Mesenteric fat pad (tissue), 1 donor: ENCODE measurements at regions not wholly inside any gene's neighbourhood (a gene's known extent, or its start where the extent isn't known, plus 50 kb on each side); places are given as distances from the start of the nearest gene placed in this dataset.

Experiments
- DNase-seq: peaks from one replicate; pipeline ENCODE4 v3.0.0-alpha.2; 2020; ENCODE audit warnings: low spot score
- donor health status: DM: yes; HTN: yes; CAD: no.

DNA sequence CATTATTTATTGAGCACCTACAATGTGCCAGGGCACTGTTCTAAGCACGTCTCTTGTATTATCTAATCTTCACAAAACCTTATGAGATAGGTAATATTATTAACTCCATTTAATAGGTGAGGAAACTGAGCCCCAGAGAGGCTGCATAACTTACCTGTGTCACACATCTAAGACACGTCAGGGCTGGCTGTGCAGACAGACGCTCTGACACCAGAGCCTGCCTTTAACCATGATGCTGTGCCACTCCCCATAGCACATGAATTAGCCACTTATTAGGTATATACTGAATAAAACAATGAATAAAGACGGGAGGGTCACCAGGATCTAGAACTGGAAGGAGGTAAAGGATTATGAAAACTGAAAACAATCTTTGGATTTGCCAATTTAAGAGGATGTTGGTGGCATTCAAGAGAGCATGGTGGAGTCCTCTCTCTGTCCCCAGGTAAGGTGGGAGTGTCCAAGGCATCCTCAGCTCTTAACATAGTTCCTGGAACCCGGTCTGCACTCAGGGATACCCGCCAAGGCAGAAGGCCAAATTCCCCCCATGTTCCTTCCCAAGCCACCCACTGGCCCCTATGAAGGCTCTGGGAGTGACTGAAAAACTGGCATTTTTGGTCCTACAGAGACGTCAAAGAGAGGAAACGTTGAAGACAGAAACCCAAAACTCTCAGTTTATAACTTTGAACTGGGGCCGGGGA is 479.7 kb downstream of the FOXO1 start:
- DNase-seq, result no peak

DNA sequence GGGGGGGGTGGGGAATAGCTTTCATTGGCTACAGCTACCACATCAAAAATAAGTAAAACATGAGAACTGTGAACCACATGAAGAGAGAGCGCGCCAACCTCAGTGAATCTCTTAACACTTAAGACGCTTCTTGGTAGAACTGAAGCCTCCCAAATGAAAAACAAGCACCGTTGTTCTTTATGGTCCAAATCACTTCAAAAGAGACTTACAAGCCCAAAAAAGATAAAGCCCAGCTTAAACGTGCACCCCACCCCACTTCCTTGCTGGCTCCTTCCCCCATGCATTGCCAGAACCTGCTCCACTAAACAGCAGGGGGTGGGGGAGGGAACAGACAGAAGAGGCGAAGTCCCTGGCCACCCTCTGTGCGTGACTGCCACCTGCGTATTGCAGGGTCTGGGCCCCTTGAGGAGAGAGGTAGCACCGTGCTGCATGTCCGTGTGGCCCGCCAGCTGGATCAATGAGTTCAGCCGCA is 479.1 kb downstream of the FOXO1 start:
- no peak for DNase-seq

- DNase-seq, result no peak
These were observed 478.4 kb downstream of the FOXO1 start for GRCh38 chr13:40187841-40188591.

DNA sequence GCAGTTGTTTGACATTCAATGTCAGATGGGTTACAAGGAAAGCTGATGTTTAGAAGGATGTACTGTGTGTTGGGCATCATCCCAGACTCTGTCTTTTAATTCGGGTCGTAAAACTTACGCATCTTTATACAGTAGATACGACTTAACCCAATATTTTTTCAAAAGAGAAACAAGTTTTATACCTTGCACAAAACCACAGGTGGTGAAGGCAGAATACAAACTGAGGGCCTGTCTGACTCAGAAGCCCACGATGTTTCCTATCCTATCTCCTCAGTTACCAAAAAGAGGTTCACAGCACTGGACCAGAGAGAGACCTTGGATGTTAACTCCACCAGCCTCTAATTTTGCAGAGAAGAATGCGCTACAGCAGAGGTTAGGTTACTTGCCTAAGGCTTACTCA is 477.0 kb downstream of the FOXO1 start:
- DNase-seq, result no peak

DNA sequence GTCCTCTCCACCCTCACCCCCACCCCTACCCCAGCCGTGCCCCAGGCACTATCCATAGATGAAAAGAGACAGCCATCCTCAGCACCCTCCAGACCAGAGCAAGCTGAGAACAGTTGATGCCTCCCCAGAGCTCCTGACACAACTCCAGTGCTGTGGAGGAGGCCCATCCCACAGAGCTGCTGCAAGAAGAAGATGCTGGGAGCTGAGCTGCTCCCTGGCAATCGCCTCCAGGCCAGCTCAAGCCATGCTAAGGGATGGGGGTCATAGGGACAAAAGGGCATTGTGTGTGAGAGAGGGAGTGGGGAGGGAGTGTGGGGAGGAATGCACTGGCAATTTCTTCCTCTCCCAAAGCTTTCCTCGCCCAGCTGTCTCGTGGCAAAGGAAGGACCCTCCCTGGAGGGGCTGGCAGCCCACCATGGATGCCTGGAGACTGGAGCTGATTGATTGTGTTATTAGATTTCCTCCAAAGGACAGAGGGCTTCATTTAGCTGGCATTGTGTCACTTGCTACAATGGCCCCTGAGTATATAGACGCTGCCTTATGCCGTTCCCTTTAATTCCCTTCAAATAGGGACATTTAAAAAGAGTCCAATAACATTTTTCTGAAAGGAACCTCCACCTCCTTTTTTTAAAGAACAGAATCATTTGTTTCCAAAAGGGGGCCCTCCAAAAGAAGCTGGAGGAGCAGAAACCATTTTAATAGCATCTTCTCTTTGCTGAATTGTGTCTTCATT is 476.4 kb downstream of the FOXO1 start:
- no peak for DNase-seq

GRCh38 chr13:40190641-40191100 is 475.8 kb downstream of the FOXO1 start:
- DNase-seq, result no peak

- DNase-seq, result no peak
These were observed 475.1 kb downstream of the FOXO1 start for GRCh38 chr13:40191186-40191980.

- DNase-seq, result no peak
These were observed 474.0 kb downstream of the FOXO1 start for GRCh38 chr13:40192452-40192851.

GRCh38 chr13:40192858-40193257 is 473.6 kb downstream of the FOXO1 start:
- no peak for DNase-seq

DNA sequence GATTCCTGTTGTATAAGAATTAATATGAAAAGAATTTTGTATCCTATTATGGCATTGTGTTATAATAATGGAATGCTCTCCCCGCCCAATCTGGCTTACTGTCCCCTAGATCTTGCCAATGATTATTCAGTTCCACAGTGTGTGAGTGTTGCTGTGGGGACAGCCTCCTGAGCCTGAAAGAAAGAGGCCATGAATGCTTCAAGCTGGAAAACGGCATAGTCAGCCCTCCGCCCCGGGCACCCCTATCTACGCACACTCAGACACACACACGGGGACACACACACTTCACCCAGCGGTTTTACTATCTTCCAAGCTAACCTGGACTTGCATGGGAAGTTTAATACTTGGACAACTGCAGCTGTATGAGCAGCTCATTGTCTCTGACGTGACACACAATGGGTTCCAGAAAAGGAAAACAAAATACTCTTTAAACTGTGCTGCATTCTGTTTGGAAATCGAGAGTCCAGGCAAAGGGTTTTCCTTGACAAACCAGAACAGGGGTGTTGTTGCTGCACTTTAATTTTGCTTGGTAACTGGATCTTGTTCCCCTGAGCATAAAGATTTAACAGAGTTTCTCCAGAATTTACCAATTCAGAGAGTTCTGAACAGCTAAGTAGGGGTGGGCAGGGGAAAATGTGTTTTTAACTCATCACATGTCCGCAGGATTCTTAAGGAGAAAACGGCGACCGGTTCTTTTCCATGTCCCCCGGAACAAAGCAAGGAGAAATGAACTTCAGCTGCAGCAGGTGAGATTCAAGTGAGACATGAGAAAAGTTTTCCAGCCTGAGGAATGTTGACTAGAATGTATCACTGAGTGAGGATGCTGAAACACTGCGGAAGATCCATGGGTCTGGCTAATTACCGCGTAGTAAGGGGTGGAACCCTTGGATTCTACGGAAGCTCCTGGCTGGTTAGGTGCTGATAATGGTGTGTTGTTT is 472.9 kb downstream of the FOXO1 start:
- DNase-seq, result no peak

DNA sequence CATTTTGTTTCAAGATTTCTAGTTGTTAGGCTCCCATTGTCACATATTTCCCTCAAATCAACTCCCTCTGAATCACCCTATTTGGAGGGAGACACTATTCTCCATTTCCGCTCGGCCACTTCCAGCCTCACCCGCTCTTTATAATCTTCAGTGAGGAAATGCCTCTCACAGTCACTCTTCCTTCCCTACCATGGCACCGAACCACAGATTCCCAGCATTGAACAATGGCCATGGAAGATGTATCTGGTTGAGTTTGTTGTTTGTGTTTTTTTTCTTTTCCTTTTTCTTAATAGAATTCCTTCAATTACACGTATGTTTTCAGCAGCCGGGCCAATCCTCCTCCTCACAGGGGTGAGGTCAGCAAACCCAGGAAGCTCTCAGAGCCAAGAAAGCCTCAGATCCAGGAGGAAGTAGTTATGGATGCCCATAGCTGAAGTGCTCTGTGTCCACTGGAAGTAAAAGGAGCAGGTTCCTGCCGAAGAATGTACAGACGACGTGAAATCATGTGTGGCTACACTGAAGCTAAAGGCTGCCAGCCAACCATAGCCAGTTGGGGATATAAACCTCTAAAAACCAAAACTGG is 472.1 kb downstream of the FOXO1 start:
- no peak for DNase-seq

GRCh38 chr13:40197049-40197448 is 469.4 kb downstream of the FOXO1 start:
- no peak for DNase-seq

DNA sequence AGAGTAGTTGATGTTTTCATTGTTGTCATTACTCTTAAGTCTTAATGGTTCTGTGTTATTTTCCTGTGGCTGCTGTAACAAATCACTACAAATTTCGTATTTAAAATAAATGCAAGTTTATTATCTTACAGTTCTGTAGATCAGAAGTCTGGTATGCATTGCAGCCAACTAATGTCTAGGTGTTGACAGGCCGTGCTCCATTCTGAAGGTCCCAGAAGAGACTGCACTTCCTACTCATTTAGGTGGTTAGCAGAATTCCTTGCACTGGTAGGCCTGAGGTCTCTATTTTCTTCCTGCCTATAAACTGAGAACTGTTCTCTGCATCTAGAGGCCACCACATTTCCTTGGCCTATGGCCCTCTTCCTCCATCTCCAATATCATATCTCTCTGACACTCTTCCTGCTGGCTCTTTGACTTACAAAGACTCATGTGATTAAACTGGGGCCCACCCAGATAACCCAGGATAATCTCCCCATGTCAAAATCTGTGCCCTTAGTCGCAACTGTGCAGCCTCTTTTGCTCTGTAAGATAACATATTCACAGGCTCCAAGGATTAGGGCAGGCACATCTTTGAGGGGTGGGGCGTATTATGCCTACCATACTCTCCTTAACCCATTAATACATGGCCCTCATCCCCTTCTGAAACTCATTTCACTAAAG is 468.4 kb downstream of the FOXO1 start:
- DNase-seq, result no peak

DNA sequence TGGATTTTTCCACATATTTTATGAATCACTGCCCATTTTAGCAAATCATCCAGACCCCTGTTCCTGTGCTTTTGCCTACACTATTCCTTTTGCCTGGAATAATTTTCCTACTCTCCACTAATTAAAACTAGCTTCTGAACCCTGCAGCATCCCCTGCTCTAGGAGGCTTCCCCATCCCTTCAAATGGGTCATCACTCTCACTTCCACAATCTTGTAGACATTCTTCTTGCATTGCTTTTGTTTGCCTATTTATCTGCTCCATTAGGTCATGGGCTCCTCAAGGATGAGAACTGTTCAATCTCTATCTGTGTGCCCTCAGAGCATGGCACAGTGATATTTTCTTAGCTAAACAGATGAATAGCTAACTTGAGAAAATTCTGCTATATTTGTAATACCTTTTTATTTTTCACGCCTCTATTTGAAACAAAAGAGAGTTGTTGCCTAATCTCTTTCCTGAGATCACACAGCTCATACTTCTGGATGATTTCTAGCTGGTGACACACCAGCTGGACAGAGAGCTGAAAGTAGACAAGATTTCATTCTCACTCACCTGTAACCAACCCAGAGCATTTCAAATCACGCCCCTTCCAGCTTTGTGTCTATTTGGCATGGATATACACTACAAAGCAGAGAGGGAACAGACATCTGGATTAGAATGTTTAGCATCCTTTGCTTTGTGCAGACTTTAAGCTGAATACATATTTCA is 466.0 kb downstream of the FOXO1 start:
- no peak for DNase-seq

GRCh38 chr13:40204246-40204645 is 462.2 kb downstream of the FOXO1 start:
- no peak for DNase-seq

DNA sequence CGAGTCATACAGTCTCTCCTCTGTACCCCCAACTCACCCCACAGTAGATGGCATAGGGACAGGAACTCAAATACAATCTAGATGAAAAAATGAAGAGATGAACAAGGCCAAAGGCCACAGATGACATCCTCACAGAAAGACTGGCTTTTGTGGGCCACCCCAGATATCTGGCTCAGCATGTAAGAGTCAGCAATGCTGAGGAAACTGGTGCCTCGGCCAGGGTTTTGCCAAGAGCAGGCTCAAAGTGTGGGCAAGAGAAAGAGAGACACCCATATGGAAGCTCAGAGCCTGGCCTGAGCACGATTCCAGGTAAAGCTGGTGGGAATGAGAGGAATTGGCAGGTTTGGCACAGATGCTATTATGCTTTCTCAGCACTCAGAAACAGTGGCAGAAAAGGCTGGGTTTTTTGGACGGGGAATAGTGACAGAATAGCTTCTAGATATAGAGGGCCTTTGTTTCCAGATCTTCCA is 460.6 kb downstream of the FOXO1 start:
- no peak for DNase-seq

DNA sequence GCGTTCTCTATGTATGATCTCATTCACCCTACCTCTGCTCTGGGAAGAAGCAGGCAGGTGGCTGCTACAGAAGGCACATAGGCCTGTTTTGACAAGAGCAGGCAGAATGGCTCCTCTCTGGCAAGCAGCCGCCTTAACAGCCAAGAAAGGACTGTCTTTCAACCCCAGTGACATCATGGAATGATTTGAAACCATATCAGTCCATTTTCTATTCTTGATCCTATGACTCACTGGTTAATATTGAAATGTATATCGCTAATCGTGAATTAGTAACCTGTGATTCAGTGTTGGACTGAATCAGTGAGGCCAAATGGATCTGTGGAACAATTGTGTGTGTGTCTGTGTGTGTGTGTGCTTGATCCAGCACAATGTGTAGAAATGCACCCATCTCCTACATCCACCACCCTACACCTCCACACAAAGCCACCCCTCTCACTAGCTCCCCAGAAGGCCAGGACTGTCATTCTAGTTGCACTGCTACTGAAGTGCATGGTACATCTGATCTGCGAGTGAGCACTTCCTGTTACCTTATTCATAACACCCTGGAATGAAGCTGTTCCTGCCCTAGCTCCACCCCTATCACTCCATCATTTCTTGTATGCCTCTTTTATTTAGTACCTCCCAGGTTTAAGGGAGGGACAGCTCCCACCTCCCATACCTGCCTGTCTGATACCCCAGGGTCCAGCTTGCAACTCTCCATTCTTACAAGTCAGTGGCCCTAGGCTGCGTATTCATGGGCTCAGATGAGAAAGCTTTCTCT is 460.0 kb downstream of the FOXO1 start:
- DNase-seq, result no peak
